ENCODE measurements at regions not wholly inside any gene's neighbourhood (a gene's known extent, or its start where the extent isn't known, plus 50 kb on each side); places are given as distances from the start of the nearest gene placed in this dataset.

DNA sequence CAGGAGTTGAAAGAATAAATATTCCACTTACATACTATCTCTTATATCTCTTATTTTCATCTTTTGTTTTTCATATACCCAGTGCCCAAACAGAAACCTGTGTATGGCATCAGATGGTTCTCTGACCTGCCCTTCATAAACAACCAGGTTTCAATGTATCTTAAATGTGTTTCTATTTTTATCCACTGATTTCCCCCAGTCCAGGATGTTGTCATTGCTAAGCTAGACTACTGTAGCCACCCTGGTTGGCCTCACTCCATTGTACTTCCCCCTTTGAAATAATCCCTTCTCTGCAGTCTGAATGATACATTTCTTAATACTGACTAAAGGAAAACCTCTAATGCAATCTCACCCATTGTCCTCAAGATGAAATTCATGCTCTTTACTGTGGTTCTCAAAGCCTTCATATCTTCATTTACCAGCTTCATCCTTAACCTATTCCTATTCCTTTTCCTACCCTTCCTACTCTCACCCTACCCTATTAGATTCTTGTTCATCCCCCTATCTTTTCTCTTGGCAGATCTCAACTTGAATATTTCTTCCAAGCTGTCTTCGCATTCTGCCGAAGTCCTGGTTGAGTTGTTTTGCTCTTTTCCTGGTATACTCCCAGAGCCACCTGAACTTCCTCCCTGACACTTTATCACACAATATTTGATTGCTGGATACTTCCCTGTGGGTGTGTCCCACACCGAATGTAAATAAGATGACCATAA is 312.4 kb downstream of the FOXG1 start:
- TF ChIP-seq, protein P1, sequence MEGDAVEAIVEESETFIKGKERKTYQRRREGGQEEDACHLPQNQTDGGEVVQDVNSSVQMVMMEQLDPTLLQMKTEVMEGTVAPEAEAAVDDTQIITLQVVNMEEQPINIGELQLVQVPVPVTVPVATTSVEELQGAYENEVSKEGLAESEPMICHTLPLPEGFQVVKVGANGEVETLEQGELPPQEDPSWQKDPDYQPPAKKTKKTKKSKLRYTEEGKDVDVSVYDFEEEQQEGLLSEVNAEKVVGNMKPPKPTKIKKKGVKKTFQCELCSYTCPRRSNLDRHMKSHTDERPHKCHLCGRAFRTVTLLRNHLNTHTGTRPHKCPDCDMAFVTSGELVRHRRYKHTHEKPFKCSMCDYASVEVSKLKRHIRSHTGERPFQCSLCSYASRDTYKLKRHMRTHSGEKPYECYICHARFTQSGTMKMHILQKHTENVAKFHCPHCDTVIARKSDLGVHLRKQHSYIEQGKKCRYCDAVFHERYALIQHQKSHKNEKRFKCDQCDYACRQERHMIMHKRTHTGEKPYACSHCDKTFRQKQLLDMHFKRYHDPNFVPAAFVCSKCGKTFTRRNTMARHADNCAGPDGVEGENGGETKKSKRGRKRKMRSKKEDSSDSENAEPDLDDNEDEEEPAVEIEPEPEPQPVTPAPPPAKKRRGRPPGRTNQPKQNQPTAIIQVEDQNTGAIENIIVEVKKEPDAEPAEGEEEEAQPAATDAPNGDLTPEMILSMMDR (IDR thresholded peaks at IDR 0.05; ENCODE audit: insufficient read depth, low read length): no peak
- TF ChIP-seq, protein P2, sequence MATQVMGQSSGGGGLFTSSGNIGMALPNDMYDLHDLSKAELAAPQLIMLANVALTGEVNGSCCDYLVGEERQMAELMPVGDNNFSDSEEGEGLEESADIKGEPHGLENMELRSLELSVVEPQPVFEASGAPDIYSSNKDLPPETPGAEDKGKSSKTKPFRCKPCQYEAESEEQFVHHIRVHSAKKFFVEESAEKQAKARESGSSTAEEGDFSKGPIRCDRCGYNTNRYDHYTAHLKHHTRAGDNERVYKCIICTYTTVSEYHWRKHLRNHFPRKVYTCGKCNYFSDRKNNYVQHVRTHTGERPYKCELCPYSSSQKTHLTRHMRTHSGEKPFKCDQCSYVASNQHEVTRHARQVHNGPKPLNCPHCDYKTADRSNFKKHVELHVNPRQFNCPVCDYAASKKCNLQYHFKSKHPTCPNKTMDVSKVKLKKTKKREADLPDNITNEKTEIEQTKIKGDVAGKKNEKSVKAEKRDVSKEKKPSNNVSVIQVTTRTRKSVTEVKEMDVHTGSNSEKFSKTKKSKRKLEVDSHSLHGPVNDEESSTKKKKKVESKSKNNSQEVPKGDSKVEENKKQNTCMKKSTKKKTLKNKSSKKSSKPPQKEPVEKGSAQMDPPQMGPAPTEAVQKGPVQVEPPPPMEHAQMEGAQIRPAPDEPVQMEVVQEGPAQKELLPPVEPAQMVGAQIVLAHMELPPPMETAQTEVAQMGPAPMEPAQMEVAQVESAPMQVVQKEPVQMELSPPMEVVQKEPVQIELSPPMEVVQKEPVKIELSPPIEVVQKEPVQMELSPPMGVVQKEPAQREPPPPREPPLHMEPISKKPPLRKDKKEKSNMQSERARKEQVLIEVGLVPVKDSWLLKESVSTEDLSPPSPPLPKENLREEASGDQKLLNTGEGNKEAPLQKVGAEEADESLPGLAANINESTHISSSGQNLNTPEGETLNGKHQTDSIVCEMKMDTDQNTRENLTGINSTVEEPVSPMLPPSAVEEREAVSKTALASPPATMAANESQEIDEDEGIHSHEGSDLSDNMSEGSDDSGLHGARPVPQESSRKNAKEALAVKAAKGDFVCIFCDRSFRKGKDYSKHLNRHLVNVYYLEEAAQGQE (IDR thresholded peaks at IDR 0.05; ENCODE audit: insufficient replicate concordance, low read depth): no peak
- TF ChIP-seq POLR2AphosphoS5 (IDR thresholded peaks at IDR 0.05; ENCODE audit: low read depth): no peak
